NOMO-1 treated with dmso at 0.1 percent for 144 hours (cell line): ENCODE measurements at regions not wholly inside any gene's neighbourhood (a gene's known extent, or its start where the extent isn't known, plus 50 kb on each side); places are given as distances from the start of the nearest gene placed in this dataset.

Experiments
- DNase-seq: peaks from one replicate; lab custom pipeline; 2025; ENCODE audit not compliant: unreplicated experiment; lab: John Stamatoyannopoulos, UW

- DNase-seq: no peak
Measured at GRCh38 chr16:65543781-65544740, 422.2 kb upstream of the CDH11 start.

GRCh38 chr16:65541646-65542045, 419.8 kb upstream of the CDH11 start:
- no peak for DNase-seq

DNA sequence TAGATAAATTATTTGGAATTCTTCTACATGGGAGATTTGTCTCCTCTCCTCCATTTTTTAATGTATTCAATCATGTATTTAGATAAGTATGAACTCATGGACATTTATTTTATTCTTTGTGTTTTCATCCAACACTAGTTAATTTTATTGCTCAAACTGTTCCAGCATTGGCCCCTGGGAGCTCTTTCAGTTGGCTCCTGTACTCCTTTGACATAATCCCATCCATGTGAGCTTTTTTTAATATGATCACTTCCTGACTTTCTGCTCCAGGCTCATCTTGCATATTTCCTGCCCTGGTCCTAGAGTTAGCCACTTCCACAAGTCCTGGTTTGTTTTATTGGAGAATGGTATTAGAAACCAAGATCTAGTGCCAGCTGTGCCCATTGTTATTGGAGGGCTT, 419.0 kb upstream of the CDH11 start:
- DNase-seq: no peak

- DNase-seq: no peak
Measured at GRCh38 chr16:65538976-65539375, 417.1 kb upstream of the CDH11 start.

- DNase-seq: no peak
Measured at GRCh38 chr16:65537336-65537735, 415.5 kb upstream of the CDH11 start.

GRCh38 chr16:65534121-65534528, 412.3 kb upstream of the CDH11 start:
- no peak for DNase-seq

DNA sequence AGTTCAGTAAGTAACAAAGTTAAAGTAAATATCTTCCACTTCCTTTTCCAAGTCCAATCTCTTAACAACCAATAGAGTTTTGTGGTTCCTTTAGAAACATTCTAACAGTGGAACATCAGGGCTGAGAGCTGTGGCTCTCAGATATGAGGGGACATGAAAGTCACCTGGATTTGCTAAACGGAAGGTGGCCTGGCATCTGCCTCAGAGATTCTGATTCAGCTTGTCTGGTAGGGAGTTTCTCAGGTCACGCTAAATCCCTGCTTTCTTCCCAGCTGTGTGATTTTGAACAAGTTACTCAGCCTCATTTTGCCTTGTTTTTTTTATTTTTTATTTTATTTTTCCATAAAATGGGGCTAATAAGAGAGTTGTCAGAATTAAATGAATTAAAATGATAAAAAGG, 411.0 kb upstream of the CDH11 start:
- no peak for DNase-seq

- no peak for DNase-seq
Measured at GRCh38 chr16:65532258-65532657, 410.4 kb upstream of the CDH11 start.

- DNase-seq: no peak
Measured at GRCh38 chr16:65531475-65531874, 409.6 kb upstream of the CDH11 start.

DNA sequence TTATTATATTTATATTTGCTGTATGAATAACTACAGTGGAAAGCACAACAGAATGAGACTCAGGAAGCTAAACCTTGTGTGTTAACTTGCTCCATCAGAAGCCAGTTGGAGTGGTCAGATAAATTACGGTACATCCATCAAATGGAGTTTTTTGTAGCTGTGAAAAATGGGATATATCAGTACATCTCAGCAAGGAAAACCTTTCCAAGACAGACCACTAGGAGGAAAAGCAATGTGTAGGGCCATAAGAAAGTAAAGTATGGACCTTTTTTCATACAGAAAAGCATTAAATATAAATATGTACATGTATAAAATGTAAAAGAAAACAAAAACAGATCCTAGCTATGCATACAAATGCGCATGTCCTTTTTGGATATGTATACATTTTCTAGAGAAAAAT, 403.8 kb upstream of the CDH11 start:
- DNase-seq: no peak

DNA sequence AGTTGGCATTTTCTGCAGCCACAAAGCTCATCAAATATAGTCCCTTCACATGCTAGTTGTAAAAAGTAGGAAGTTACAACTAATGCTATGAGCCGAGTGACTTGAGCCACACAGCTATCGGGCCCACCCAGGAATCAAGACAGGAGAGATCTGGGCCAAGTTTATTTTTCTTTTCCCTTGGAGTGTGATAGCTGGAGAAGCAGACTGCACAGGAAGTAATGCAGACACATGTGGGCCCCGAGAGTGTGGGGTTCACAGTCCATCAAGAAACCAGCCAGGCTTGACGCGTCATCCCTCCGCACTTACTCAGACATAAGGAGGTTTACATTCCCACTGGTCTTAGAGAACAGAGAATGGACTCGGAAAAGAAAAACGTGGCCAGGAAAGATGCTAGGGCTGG, 403.1 kb upstream of the CDH11 start:
- peak; percentile 1 for DNase-seq

- DNase-seq: no peak
Measured at GRCh38 chr16:65524231-65524630, 402.4 kb upstream of the CDH11 start.

- no peak for DNase-seq
Measured at GRCh38 chr16:65523283-65523944, 401.6 kb upstream of the CDH11 start.

DNA sequence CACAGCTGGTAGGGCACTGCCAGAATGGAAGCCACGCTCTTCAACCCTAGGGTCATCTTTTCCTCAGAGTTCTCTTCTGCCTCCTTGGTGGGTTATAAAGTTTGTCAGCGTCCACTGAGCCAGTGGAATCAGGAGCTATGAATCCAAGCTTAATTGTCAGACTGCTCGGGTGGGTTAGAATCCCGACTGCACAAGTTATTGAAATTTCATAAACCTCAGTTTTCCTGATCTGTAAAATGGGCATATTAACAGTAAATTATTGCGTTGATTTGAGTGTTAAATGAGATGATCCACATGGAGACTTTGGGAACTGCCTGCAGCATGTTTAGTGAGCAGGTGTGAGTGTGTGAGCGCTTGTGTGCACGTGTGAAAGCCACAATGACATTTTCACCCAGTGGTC, 400.5 kb upstream of the CDH11 start:
- no peak for DNase-seq

- no peak for DNase-seq
Measured at GRCh38 chr16:65521633-65522328, 399.9 kb upstream of the CDH11 start.

GRCh38 chr16:65519402-65519801, 397.5 kb upstream of the CDH11 start:
- no peak for DNase-seq

DNA sequence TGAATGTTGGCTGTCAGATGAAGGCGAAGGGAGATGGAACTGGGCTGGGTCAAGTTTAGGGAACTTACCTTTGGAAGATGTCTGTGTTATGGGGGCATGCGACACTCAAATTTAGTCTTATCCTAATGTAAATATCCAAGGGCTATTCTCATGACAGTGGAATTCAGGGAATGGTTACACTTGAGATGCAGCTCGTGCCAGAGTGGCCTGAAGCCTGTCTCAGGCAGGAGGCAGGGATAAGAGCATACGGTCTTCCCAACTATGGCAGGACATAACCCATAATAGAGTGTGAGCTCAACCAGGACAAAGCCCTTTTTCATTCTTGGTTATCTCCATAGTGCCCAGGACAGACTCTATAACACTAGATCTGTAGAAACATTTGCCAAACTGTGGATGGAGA, 393.3 kb upstream of the CDH11 start:
- DNase-seq: no peak

DNA sequence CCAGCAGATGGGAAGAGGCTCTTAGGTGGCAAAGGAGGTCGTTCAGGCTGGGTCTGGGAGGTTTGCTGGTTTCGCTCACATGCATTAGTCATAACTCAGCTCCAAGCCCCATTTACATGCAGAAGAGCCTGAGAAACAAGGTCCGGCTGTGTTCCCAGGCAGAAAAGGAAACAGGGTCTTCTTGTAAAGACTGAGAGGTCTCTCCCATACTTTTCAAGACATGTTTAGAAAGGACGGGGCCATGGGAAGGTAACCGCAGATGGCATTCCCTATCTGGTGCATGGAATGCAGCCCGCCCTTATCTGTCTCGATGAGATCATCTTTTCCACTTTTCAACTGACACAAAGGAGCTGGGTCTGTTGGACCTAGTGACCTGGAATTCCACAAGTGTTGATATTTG, 389.0 kb upstream of the CDH11 start:
- no peak for DNase-seq

- no peak for DNase-seq
Measured at GRCh38 chr16:65510241-65510640, 388.4 kb upstream of the CDH11 start.

DNA sequence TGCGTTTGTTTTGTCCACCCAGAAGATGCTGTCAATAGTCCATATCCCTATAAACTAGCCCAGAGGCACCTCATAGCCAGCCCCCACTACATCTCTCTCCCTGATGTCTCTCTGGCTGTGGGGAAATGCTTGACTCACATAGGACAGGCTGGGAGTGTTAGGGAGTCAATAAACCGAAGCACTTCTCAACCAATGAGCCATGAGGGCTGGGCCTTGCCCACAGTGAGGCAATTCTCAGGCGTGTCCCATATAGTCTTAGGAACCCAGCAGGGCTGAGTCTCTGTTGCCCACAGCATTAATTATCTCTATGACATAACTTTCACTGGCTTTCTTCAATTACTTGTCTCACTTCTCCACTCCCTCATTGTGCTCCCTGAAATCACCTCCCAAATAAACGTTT, 387.3 kb upstream of the CDH11 start:
- peak; percentile 60 for DNase-seq

- no peak for DNase-seq
Measured at GRCh38 chr16:65500919-65501318, 379.1 kb upstream of the CDH11 start.

DNA sequence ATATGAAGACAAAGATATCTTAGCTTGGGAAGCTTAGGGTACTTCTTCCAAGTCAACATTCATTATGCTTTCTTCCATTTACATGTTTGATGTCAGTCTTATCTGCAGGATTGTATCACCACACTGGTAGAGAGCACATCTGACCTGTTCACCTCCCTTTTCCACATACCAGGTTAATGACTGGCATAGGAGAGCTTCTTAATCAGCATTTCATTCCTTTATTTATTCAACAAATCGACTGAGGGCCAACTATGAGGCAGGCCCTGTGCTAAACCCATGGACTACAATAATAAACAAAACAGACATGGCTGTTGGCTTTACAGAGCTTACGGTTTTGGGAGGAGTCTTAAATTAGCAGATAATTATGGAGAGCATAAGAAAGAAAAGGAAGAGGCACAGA, 378.1 kb upstream of the CDH11 start:
- DNase-seq: no peak
